ENCODE measurements at regions not wholly inside any gene's neighbourhood (a gene's known extent, or its start where the extent isn't known, plus 50 kb on each side); places are given as distances from the start of the nearest gene placed in this dataset.

- TF ChIP-seq SMC3 (IDR thresholded peaks at IDR 0.05; ENCODE audit: borderline replicate concordance, low read length) (no peak), MEF2B (IDR thresholded peaks at IDR 0.05; ENCODE audit: partially characterized antibody, poor library complexity, severe bottlenecking) (no peak), NFIC (IDR thresholded peaks at IDR 0.05; ENCODE audit: low read depth, low read length) (no peak), STAT1 (conservative IDR thresholded peaks at IDR 0.05) (no peak), ATF3 (IDR thresholded peaks at IDR 0.05; ENCODE audit: borderline replicate concordance, extremely low read depth, low read depth, low read length) (no peak)
- no peak overlapping the region for H3K4me2 ChIP-seq (ENCODE audit: control insufficient read depth, insufficient read depth)
- ChIA-PET CTCF (no interaction called here), RAD21 (ENCODE audit: unreplicated experiment) (no interaction called here), POLR2A (no interaction called here), SMC1A (ENCODE audit: uncharacterized antibody, unreplicated experiment) (no interaction called here)
- no peak overlapping the region for H3K9ac ChIP-seq (ENCODE audit: control insufficient read depth, insufficient read depth, low read length)
- 0% methylated on average over 1 of the region's 1 CpG for WGBS (ENCODE audit: insufficient coverage, insufficient replicate concordance, low lambda C conversion rate, missing lambda C conversion rate)
- no peaks in the 10 kb centered on the region for H3K4me1 ChIP-seq (ENCODE audit: control insufficient read depth, insufficient read depth, low read length)
- H3K79me2 ChIP-seq (ENCODE audit: control insufficient read depth, insufficient read depth, low read length) = no peaks in the 10 kb centered on the region
- H3K36me3 ChIP-seq (ENCODE audit: control insufficient read depth in 2 of 2, insufficient read depth in 2 of 2, low read length in 1 of 2) = no peaks in the 10 kb centered on the region
- no peaks in the 10 kb centered on the region for H3K27me3 ChIP-seq (replicated peaks in 1 of 2; ENCODE audit: control insufficient read depth in 2 of 2, insufficient read depth in 2 of 2, low read length in 1 of 2)
- DNase-seq (ENCODE audit: low read depth, low spot score) (no peak), ATAC-seq (no peak), FAIRE-seq (no peak)
- intact Hi-C loops (cut with micrococcal nuclease; ENCODE audit: unreplicated experiment) = no loop called here
- in situ Hi-C loops (cut with MboI) = no loop called here
- H4K20me1 ChIP-seq (ENCODE audit: control insufficient read depth, insufficient read depth) = no peaks in the 10 kb centered on the region
- BruUV-seq (replicated peaks) = no TSS peak
- no peak overlapping the region for H3K4me3 ChIP-seq
- H3K9me3 ChIP-seq (replicated peaks; ENCODE audit: control insufficient read depth, insufficient read depth, low read length) = no peaks in the 10 kb centered on the region
- H2AFZ ChIP-seq (ENCODE audit: control insufficient read depth, low read depth, low read length) = no peak overlapping the region
- H3K27ac ChIP-seq (ENCODE audit: control insufficient read depth, insufficient read depth) = no peak overlapping the region
Measured at GRCh38 chr7:110157631-110158362, 933.1 kb upstream of the LRRN3 start.

DNA sequence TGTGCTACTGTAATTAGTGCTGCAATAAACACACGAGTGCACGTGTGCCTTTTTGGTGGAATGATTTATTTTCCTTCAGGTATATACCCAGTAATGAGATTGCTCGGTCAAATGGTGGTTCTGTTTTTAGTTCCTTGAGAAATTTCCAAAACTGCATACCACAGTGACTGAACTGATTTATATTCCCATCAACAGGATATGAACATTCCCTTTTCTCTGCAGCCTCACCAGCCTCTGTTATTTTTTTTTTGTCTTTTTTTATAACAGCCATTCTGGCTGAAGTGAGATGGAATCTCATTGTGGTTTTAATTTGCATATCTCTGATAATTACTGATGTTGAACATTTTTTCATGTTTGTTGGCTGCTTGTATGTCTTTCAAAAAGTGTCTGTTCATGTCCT, 922.9 kb upstream of the LRRN3 start:
- CTCF ChIA-PET = no interaction called here
- TF ChIP-seq ZNF24 (IDR thresholded peaks at IDR 0.05) (no peak), KAT2A (conservative IDR thresholded peaks at IDR 0.05; ENCODE audit: control insufficient read depth, low read depth, low read length) (no peak), ZNF384 (IDR thresholded peaks at IDR 0.05; ENCODE audit: borderline replicate concordance, low read depth, low read length) (no peak), E2F4 (IDR thresholded peaks at IDR 0.05; ENCODE audit: low read depth, low read length) (no peak), NKRF (conservative IDR thresholded peaks at IDR 0.05) (no peak), YY1 (IDR thresholded peaks at IDR 0.05; ENCODE audit: low read depth, low read length) (no peak), SIX5 (IDR thresholded peaks at IDR 0.05; ENCODE audit: low read depth, low read length, severe bottlenecking) (no peak), STAT3 (IDR thresholded peaks at IDR 0.05; ENCODE audit: low read depth, low read length) (no peak), SP1 (IDR thresholded peaks at IDR 0.05; ENCODE audit: low read depth, low read length) (no peak), JUND (IDR thresholded peaks at IDR 0.05; ENCODE audit: low read depth, low read length) (no peak), BCL11A (IDR thresholded peaks at IDR 0.05; ENCODE audit: low read depth, low read length) (no peak)

More for the DNA sequence above, 922.9 kb upstream of the LRRN3 start:
- Histone ChIP-seq H3K4me1 (ENCODE audit: control insufficient read depth, insufficient read depth, low read length) (no peaks in the 10 kb centered on the region), H3K79me2 (ENCODE audit: control insufficient read depth, insufficient read depth, low read length) (no peaks in the 10 kb centered on the region), H3K27me3 (replicated peaks in 1 of 2; ENCODE audit: control insufficient read depth in 2 of 2, insufficient read depth in 2 of 2, low read length in 1 of 2) (no peaks in the 10 kb centered on the region), H4K20me1 (ENCODE audit: control insufficient read depth, insufficient read depth) (no peaks in the 10 kb centered on the region), H3K27ac (ENCODE audit: control insufficient read depth, insufficient read depth) (no peak overlapping the region), H3K9ac (ENCODE audit: control insufficient read depth, insufficient read depth, low read length) (no peak overlapping the region), H3K4me3 (no peak overlapping the region), H2AFZ (ENCODE audit: control insufficient read depth, low read depth, low read length) (no peak overlapping the region), H3K36me3 (ENCODE audit: control insufficient read depth in 2 of 2, insufficient read depth in 2 of 2, low read length in 1 of 2) (no peaks in the 10 kb centered on the region), H3K9me3 (replicated peaks; ENCODE audit: control insufficient read depth, insufficient read depth, low read length) (no peaks in the 10 kb centered on the region), H3K4me2 (ENCODE audit: control insufficient read depth, insufficient read depth) (no peak overlapping the region)
- 65% methylated on average over 3 of the region's 3 CpGs for WGBS (ENCODE audit: insufficient coverage, insufficient replicate concordance, low lambda C conversion rate, missing lambda C conversion rate)
- no TSS peak for BruUV-seq (replicated peaks)
- ATAC-seq (no peak), DNase-seq (ENCODE audit: low read depth, low spot score) (no peak), FAIRE-seq (no peak)
- ChIA-PET SMC1A (ENCODE audit: uncharacterized antibody, unreplicated experiment) (no interaction called here), RAD21 (ENCODE audit: unreplicated experiment) (no interaction called here), POLR2A (no interaction called here)
- in situ Hi-C loops (cut with MboI) (no loop called here), intact Hi-C loops (cut with micrococcal nuclease; ENCODE audit: unreplicated experiment) (no loop called here)
